GM19397 (cell line): ENCODE measurements at regions not wholly inside any gene's neighbourhood (a gene's known extent, or its start where the extent isn't known, plus 50 kb on each side); places are given as distances from the start of the nearest gene placed in this dataset.

Experiments used
- ATAC-seq: cut with Tn5 transposase; IDR thresholded peaks from one replicate; pipeline ENCODE4 v1.9.1; 2021; ENCODE audit warnings: mild to moderate bottlenecking, moderate library complexity; ENCODE audit not compliant: unreplicated experiment

- ATAC-seq: no peak
Measured at GRCh38 chr9:2346277-2346913, 275.2 kb upstream of the VLDLR start.

GRCh38 chr9:2351324-2351723, 270.3 kb upstream of the VLDLR start:
- ATAC-seq: no peak

GRCh38 chr9:2354216-2354615, 267.4 kb upstream of the VLDLR start:
- no peak for ATAC-seq

GRCh38 chr9:2354856-2355696, 266.5 kb upstream of the VLDLR start:
- no peak for ATAC-seq

- no peak for ATAC-seq
Measured at GRCh38 chr9:2355697-2355983, 265.9 kb upstream of the VLDLR start.

DNA sequence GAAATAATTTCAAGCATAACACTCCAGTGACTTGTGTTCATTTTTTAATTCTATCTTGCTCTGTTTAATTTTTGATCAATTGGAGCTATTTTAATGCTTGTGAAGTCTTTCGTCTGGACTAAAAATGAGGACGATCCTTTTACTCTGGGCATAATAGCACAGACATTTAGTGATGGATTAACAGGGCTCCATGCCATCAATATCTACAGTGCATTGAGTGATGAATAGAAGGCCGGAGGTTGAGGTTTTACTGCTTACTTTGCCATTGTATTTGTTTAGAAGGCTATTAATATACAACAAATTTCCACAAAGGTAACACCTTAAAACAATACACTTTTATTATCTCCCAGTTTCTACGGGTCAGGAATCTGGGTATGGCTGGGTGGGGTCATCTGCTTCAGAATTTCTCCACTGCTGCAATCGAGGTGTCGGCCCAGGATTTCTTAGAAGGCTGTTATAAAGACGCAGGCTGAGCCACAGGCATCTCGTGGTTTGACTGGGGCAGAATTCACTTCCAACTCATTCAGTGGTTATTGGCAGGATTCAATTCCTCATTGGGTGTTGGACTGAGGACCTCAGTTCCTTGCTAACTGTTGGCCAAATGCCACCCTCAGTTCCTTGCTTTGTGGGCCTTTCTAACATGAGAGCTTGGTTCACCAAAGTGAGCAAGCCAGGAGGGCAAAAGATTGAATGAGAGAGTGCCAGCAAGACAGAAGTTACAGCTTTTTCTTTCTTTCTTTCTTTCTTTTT, 265.4 kb upstream of the VLDLR start:
- no peak for ATAC-seq

- ATAC-seq: no peak
Measured at GRCh38 chr9:2359891-2360471, 261.6 kb upstream of the VLDLR start.

DNA sequence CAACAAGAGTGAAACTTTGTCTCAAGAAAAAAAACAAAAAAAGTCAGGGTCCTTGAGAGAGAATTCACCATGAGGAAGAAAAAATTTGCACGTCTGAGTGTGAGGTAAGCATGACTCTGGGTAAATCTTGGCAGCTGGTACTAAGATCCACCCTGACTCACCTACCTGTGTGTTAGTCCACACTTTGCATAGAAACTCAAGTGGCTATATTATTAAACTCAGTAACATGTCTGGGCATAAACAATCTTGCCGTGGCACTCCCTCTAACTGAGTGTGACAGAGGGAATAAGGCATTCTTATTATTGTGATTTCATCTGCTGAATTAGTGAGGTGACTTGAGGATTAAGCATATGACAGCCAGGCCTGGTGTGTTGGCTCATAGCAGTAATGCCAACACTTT, 259.4 kb upstream of the VLDLR start:
- ATAC-seq: no peak

GRCh38 chr9:2363138-2363745, 258.3 kb upstream of the VLDLR start:
- no peak for ATAC-seq

DNA sequence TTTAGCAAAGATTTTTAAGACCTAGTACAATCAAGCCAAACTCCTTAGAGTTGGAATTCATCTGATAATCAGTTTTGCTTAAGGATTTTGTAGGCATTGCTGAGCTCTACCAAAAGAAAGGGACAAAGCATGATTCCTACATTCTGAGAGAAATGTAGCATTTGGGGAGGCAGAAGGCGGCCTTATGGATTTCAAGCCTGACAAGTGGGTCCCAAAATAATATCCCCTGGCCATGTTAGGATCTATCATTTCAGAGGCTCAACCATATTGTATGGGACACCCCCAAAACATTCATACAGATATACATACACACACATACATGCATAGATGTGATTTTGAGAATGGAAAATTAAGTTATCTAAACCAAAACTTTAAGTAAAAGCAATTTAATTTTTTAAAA, 257.8 kb upstream of the VLDLR start:
- ATAC-seq: no peak

DNA sequence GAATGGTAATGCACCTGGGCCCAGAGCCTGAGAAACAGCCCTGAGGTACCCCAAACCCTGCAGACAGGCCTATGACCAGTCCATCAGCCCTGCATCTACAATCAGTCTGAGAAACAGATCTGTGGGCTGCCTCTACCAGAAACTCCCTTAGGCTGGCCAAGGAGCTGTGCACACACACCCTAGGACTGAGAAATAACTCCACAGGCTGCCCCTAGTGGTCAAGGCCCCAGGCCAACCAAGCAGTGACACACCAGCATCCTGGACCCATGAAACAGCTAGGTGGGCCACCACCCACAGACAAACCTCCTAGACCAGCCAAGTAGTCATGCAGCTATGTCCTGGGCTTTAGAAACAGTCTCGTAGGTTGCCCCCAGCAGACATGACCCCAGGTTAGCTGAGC, 253.6 kb upstream of the VLDLR start:
- no peak for ATAC-seq

DNA sequence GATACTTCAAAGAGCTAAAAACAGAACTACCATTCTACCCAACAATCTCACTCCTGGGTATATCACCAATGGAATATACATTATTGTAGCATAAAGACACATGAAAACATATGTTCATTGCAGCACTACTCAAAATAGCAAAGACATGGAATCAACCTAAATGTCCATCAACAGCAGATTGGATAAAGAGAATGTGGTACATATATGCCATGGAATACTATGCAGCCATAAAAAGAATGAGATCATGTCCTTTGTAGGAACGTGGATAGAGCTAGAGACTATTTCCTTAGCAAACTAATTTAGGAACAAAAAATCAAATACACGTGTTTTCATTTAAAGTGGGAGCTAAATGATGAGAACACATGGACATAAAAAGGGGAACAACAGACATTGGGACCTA, 247.9 kb upstream of the VLDLR start:
- no peak for ATAC-seq

DNA sequence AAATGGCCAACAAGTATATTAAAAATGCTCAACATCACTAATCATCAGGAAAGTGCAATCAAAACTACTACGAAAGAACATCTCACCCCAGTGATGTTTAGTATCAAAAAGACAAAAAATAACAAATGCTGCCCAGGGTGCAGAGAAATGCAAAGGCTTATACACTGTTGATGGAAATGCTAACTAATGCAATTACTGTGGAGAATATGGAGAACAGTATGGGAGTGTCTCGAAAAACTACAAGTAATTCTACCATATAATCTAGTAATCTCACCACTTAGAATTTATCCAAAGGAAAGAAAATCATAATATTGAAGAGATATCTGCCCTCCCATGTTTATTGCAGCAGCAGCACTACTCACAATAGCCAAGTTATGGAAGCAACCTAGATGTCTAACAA, 246.5 kb upstream of the VLDLR start:
- ATAC-seq: no peak

GRCh38 chr9:2377117-2377516, 244.5 kb upstream of the VLDLR start:
- no peak for ATAC-seq

DNA sequence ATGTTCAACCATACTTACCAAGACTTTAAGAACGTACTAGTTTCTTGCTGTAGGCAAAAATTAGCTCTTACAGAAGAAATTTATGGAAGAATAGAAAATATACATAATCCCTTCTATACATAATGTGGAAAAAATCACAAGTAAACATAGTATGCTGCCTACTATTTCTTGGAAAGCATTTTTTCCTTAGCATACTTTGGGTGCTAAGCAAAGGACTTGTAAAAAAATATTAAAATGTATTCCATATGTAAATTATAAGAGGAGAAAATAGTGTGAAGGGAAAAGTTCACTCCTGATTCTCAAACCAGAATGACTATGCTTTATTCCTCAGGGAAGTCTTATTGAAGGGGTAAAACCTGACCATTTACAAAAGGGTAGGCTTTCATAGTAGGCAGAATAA, 243.8 kb upstream of the VLDLR start:
- no peak for ATAC-seq

DNA sequence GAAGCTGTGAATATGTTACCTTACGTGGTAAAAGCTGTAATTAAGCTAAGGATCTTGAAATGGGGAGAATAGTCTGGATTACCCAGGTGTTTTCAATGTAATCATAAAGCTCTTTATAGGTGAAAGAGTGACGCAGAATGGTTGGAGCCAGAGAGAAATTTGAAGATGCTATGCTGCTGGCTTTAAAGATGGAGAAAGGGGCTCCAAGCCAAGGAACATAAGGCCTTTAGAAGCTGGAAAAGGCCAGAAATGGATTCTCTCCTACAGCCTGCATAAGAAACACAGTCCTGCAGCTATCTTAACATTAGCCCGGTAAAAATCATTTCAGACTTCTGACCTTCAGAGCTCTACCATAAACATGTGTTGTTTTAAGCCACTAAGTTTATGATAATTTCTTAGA, 243.3 kb upstream of the VLDLR start:
- ATAC-seq: no peak

- no peak for ATAC-seq
Measured at GRCh38 chr9:2378816-2379215, 242.8 kb upstream of the VLDLR start.

- ATAC-seq: no peak
Measured at GRCh38 chr9:2384741-2385140, 236.8 kb upstream of the VLDLR start.

GRCh38 chr9:2385746-2386145, 235.8 kb upstream of the VLDLR start:
- ATAC-seq: no peak

DNA sequence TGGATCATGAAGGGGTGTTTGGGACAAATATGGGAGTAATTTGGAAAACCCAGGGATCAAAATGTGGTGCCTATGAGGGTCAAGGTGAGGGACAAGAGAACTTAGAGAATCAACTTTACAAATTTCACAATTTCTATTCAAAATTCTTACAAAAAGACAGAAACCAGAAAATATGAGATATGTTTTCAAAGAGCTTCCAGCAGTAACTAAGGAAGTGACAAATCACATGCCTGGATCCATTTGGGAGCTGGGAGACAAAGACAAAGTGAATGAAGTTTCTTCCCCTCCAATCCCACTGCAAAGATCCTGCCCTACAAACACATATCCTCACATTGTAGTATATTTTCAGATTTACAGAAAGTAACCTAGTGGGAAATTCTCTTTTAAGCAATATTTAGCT, 235.0 kb upstream of the VLDLR start:
- ATAC-seq: no peak

DNA sequence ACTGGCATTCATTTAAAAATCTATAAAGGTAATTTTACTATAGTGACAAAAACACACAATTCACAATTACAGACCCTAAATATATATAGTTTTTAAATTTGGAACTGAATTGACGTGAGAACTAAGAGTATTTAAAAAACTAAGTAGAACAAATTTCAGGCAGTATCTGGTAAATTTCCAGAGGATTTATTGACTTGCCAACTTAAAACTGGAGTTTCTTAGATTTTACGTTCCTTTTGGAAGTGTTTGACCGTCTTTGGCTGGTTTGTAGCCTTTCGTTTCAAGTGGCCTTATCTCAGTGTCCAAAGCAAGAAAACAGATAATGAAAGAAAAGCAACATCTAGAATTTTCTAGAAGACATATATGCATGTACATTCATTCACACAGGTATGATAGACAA, 234.4 kb upstream of the VLDLR start:
- ATAC-seq: no peak
